ENCODE measurements at regions not wholly inside any gene's neighbourhood (a gene's known extent, or its start where the extent isn't known, plus 50 kb on each side); places are given as distances from the start of the nearest gene placed in this dataset.

DNA sequence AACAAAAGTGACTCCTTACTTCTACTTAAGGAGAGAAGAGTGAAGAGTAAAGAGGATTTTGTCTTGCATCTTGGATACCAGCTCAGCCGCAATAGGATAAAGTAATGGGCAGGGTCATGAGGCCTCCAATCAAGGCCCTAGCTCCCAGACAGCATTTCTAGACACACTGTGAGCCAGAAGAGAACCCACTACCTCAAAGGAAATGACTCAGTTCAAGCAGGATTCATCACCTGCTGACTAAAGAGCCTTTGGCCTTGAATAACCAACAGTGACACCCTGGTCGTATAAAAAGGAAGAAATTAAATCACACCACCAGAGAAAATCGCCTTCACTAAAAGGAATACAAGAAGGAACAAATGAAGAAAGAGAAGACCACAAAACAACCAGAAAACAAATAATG lies 416.1 kb downstream of the PCDH18 start:
- no peaks in the 10 kb centered on the region for H3K4me1 Mint-ChIP-seq
- TF ChIP-seq, protein P1, sequence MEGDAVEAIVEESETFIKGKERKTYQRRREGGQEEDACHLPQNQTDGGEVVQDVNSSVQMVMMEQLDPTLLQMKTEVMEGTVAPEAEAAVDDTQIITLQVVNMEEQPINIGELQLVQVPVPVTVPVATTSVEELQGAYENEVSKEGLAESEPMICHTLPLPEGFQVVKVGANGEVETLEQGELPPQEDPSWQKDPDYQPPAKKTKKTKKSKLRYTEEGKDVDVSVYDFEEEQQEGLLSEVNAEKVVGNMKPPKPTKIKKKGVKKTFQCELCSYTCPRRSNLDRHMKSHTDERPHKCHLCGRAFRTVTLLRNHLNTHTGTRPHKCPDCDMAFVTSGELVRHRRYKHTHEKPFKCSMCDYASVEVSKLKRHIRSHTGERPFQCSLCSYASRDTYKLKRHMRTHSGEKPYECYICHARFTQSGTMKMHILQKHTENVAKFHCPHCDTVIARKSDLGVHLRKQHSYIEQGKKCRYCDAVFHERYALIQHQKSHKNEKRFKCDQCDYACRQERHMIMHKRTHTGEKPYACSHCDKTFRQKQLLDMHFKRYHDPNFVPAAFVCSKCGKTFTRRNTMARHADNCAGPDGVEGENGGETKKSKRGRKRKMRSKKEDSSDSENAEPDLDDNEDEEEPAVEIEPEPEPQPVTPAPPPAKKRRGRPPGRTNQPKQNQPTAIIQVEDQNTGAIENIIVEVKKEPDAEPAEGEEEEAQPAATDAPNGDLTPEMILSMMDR (IDR thresholded peaks at IDR 0.05) = no peak
- H3K27me3 Mint-ChIP-seq (ENCODE audit: low read depth, poor library complexity) = peaks cover 6% of the 10 kb centered on the region
- DNase-seq = no peak
- no peak overlapping the region for H3K27ac Mint-ChIP-seq
- H3K4me3 Mint-ChIP-seq = no peak overlapping the region
- H3K9me3 Mint-ChIP-seq = no peaks in the 10 kb centered on the region
- H3K36me3 Mint-ChIP-seq (ENCODE audit: low read depth) = no peaks in the 10 kb centered on the region

- TF ChIP-seq, protein P1 (IDR thresholded peaks at IDR 0.05) = no peak
- no peak overlapping the region for H3K27ac Mint-ChIP-seq
- H3K4me3 Mint-ChIP-seq = no peak overlapping the region
- H3K9me3 Mint-ChIP-seq = no peaks in the 10 kb centered on the region
- H3K36me3 Mint-ChIP-seq (ENCODE audit: low read depth) = no peaks in the 10 kb centered on the region
- no peaks in the 10 kb centered on the region for H3K27me3 Mint-ChIP-seq (ENCODE audit: low read depth, poor library complexity)
- no peaks in the 10 kb centered on the region for H3K4me1 Mint-ChIP-seq
- DNase-seq = no peak
Observed at GRCh38 chr4:137106733-137107132, 425.6 kb downstream of the PCDH18 start.

GRCh38 chr4:137106287-137106686 lies 426.0 kb downstream of the PCDH18 start:
- TF ChIP-seq, protein P1 (IDR thresholded peaks at IDR 0.05) = no peak
- no peaks in the 10 kb centered on the region for H3K36me3 Mint-ChIP-seq (ENCODE audit: low read depth)
- no peaks in the 10 kb centered on the region for H3K4me1 Mint-ChIP-seq
- no peaks in the 10 kb centered on the region for H3K27me3 Mint-ChIP-seq (ENCODE audit: low read depth, poor library complexity)
- no peaks in the 10 kb centered on the region for H3K9me3 Mint-ChIP-seq
- no peak for DNase-seq
- H3K4me3 Mint-ChIP-seq = no peak overlapping the region
- H3K27ac Mint-ChIP-seq = no peak overlapping the region

DNA sequence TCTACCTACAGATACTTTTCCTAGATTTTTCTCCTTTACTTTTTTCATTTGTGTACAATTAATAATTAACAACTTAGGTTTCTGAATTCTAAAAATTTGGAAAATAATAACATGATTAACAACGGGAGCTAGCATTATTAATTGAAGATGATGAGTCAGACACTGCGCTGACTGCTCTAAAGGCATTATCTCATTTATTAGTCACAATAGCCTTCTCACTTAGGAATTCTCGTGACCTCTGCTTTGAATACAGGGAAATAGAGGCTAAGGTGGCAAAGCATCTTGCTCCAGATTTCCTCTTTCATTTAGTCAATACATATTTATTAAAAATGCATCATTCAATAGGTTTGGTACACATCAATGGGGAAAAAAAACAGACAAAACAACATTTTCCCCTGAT lies 441.3 kb downstream of the PCDH18 start:
- Mint-ChIP-seq H3K36me3 (ENCODE audit: low read depth) (no peaks in the 10 kb centered on the region), H3K27me3 (ENCODE audit: low read depth, poor library complexity) (no peaks in the 10 kb centered on the region), H3K4me3 (no peak overlapping the region), H3K27ac (no peak overlapping the region), H3K4me1 (no peaks in the 10 kb centered on the region), H3K9me3 (no peaks in the 10 kb centered on the region)
- TF ChIP-seq, protein P1 (IDR thresholded peaks at IDR 0.05) = no peak
- DNase-seq = no peak

- no peaks in the 10 kb centered on the region for H3K9me3 Mint-ChIP-seq
- peak overlapping the region; percentile 55 for H3K27ac Mint-ChIP-seq
- no peak overlapping the region for H3K4me3 Mint-ChIP-seq
- no peaks in the 10 kb centered on the region for H3K27me3 Mint-ChIP-seq (ENCODE audit: low read depth, poor library complexity)
- peaks cover 28% of the 10 kb centered on the region for H3K4me1 Mint-ChIP-seq
- DNase-seq = no peak
- TF ChIP-seq, protein P1 (IDR thresholded peaks at IDR 0.05) = no peak
- no peaks in the 10 kb centered on the region for H3K36me3 Mint-ChIP-seq (ENCODE audit: low read depth)
Observed at GRCh38 chr4:137083571-137084135, 448.6 kb downstream of the PCDH18 start.

DNA sequence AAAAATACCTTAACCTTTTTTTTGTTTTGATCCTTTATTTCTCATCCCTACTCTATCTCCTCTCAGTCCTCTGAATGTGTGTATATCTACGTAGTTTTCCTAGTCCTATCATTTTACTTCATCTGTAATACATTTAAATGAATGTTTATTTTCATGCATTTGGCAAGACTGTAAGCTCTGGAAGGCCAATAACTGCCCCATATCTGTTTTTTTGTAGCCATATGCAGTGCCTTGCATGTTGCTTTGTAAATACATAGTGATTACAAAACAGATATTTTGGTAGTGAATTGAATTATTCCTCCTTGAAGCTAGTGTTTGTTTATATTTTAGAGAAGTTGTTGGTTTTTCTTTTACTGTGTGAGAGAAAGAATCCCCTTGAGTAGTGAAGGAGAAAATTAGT lies 450.2 kb downstream of the PCDH18 start:
- Mint-ChIP-seq H3K4me3 (no peak overlapping the region), H3K27ac (peak overlapping the region; percentile 86), H3K36me3 (ENCODE audit: low read depth) (no peaks in the 10 kb centered on the region), H3K4me1 (peaks cover 34% of the 10 kb centered on the region), H3K27me3 (ENCODE audit: low read depth, poor library complexity) (no peaks in the 10 kb centered on the region), H3K9me3 (no peaks in the 10 kb centered on the region)
- TF ChIP-seq, protein P1 (IDR thresholded peaks at IDR 0.05) = no peak
- DNase-seq = no peak

Data from nephron progenitor cell (in vitro differentiated cells).